ENCODE measurements at regions not wholly inside any gene's neighbourhood (a gene's known extent, or its start where the extent isn't known, plus 50 kb on each side); places are given as distances from the start of the nearest gene placed in this dataset.

DNA sequence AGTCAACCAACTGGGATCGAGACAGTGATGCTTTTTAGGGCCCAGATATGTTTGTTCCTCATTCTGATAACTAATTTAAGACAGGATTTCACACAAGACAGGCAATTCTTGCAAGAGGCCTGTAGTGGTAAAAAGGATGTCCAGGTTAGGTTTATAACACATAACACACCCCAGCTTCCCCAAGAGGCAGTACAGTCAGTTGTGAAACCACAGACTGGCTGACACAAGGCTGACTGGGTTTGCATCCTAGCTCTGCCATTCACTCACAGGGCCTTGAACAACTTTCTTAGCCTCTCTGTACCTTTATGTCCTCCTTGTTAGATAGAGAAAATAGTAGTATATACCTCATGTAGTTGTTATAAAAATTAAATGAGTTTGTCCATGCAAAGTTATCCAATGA, 55.0 kb upstream of the PTH start:
- BruUV-seq (replicated peaks) = no TSS peak
- in situ Hi-C loops (cut with MboI) (no loop called here), intact Hi-C loops (cut with micrococcal nuclease; ENCODE audit: unreplicated experiment) (no loop called here)
- ChIA-PET POLR2A (no interaction called here), CTCF (no interaction called here), RAD21 (ENCODE audit: unreplicated experiment) (no interaction called here), SMC1A (ENCODE audit: uncharacterized antibody, unreplicated experiment) (no interaction called here)
- no peak for DNase-seq (ENCODE audit: low read depth, low spot score)
- Histone ChIP-seq H3K27ac (ENCODE audit: control insufficient read depth, insufficient read depth) (no peak overlapping the region), H3K4me2 (ENCODE audit: control insufficient read depth, insufficient read depth) (no peak overlapping the region), H3K79me2 (ENCODE audit: control insufficient read depth, insufficient read depth, low read length) (no peaks in the 10 kb centered on the region), H4K20me1 (ENCODE audit: control insufficient read depth, insufficient read depth) (no peaks in the 10 kb centered on the region), H3K27me3 (replicated peaks in 1 of 2; ENCODE audit: control insufficient read depth in 2 of 2, insufficient read depth in 2 of 2, low read length in 1 of 2) (no peaks in the 10 kb centered on the region), H3K4me1 (ENCODE audit: control insufficient read depth, insufficient read depth, low read length) (no peaks in the 10 kb centered on the region), H3K4me3 (no peak overlapping the region), H3K9ac (ENCODE audit: control insufficient read depth, insufficient read depth, low read length) (no peak overlapping the region), H2AFZ (ENCODE audit: control insufficient read depth, low read depth, low read length) (no peak overlapping the region), H3K36me3 (ENCODE audit: control insufficient read depth in 2 of 2, insufficient read depth in 2 of 2, low read length in 1 of 2) (no peaks in the 10 kb centered on the region), H3K9me3 (replicated peaks; ENCODE audit: control insufficient read depth, insufficient read depth, low read length) (no peaks in the 10 kb centered on the region; the same call in 2 of the 3 replicates)
- no peak for ATAC-seq
- no peak for FAIRE-seq
- 0% methylated on average over 1 of the region's 1 CpG for WGBS (ENCODE audit: insufficient coverage, insufficient replicate concordance, low lambda C conversion rate, missing lambda C conversion rate)
- TF ChIP-seq, protein P1, sequence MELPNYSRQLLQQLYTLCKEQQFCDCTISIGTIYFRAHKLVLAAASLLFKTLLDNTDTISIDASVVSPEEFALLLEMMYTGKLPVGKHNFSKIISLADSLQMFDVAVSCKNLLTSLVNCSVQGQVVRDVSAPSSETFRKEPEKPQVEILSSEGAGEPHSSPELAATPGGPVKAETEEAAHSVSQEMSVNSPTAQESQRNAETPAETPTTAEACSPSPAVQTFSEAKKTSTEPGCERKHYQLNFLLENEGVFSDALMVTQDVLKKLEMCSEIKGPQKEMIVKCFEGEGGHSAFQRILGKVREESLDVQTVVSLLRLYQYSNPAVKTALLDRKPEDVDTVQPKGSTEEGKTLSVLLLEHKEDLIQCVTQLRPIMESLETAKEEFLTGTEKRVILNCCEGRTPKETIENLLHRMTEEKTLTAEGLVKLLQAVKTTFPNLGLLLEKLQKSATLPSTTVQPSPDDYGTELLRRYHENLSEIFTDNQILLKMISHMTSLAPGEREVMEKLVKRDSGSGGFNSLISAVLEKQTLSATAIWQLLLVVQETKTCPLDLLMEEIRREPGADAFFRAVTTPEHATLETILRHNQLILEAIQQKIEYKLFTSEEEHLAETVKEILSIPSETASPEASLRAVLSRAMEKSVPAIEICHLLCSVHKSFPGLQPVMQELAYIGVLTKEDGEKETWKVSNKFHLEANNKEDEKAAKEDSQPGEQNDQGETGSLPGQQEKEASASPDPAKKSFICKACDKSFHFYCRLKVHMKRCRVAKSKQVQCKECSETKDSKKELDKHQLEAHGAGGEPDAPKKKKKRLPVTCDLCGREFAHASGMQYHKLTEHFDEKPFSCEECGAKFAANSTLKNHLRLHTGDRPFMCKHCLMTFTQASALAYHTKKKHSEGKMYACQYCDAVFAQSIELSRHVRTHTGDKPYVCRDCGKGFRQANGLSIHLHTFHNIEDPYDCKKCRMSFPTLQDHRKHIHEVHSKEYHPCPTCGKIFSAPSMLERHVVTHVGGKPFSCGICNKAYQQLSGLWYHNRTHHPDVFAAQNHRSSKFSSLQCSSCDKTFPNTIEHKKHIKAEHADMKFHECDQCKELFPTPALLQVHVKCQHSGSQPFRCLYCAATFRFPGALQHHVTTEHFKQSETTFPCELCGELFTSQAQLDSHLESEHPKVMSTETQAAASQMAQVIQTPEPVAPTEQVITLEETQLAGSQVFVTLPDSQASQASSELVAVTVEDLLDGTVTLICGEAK (IDR thresholded peaks at IDR 0.05; ENCODE audit: borderline replicate concordance) = no peak
- TF ChIP-seq PML (IDR thresholded peaks at IDR 0.05; ENCODE audit: low read length) (no peak), GATAD2B (conservative IDR thresholded peaks at IDR 0.05; ENCODE audit: low read depth) (no peak), SUPT20H (IDR thresholded peaks at IDR 0.05; ENCODE audit: borderline replicate concordance, control insufficient read depth, low read depth, low read length) (no peak), RFX5 (IDR thresholded peaks at IDR 0.05; ENCODE audit: low read depth, low read length) (no peak)
- TF ChIP-seq, protein P2, sequence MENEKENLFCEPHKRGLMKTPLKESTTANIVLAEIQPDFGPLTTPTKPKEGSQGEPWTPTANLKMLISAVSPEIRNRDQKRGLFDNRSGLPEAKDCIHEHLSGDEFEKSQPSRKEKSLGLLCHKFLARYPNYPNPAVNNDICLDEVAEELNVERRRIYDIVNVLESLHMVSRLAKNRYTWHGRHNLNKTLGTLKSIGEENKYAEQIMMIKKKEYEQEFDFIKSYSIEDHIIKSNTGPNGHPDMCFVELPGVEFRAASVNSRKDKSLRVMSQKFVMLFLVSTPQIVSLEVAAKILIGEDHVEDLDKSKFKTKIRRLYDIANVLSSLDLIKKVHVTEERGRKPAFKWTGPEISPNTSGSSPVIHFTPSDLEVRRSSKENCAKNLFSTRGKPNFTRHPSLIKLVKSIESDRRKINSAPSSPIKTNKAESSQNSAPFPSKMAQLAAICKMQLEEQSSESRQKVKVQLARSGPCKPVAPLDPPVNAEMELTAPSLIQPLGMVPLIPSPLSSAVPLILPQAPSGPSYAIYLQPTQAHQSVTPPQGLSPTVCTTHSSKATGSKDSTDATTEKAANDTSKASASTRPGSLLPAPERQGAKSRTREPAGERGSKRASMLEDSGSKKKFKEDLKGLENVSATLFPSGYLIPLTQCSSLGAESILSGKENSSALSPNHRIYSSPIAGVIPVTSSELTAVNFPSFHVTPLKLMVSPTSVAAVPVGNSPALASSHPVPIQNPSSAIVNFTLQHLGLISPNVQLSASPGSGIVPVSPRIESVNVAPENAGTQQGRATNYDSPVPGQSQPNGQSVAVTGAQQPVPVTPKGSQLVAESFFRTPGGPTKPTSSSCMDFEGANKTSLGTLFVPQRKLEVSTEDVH (IDR thresholded peaks at IDR 0.05; ENCODE audit: low read depth, partially characterized antibody) = no peak
- TF ChIP-seq, protein P3, sequence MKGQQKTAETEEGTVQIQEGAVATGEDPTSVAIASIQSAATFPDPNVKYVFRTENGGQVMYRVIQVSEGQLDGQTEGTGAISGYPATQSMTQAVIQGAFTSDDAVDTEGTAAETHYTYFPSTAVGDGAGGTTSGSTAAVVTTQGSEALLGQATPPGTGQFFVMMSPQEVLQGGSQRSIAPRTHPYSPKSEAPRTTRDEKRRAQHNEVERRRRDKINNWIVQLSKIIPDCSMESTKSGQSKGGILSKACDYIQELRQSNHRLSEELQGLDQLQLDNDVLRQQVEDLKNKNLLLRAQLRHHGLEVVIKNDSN (IDR thresholded peaks at IDR 0.05; ENCODE audit: borderline replicate concordance, extremely low read length, insufficient read depth, low read depth, low read length) = no peak
- TF ChIP-seq, protein P4, sequence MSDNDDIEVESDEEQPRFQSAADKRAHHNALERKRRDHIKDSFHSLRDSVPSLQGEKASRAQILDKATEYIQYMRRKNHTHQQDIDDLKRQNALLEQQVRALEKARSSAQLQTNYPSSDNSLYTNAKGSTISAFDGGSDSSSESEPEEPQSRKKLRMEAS (IDR thresholded peaks at IDR 0.05; ENCODE audit: low read depth, low read length) = no peak
- TF ChIP-seq, protein P5, sequence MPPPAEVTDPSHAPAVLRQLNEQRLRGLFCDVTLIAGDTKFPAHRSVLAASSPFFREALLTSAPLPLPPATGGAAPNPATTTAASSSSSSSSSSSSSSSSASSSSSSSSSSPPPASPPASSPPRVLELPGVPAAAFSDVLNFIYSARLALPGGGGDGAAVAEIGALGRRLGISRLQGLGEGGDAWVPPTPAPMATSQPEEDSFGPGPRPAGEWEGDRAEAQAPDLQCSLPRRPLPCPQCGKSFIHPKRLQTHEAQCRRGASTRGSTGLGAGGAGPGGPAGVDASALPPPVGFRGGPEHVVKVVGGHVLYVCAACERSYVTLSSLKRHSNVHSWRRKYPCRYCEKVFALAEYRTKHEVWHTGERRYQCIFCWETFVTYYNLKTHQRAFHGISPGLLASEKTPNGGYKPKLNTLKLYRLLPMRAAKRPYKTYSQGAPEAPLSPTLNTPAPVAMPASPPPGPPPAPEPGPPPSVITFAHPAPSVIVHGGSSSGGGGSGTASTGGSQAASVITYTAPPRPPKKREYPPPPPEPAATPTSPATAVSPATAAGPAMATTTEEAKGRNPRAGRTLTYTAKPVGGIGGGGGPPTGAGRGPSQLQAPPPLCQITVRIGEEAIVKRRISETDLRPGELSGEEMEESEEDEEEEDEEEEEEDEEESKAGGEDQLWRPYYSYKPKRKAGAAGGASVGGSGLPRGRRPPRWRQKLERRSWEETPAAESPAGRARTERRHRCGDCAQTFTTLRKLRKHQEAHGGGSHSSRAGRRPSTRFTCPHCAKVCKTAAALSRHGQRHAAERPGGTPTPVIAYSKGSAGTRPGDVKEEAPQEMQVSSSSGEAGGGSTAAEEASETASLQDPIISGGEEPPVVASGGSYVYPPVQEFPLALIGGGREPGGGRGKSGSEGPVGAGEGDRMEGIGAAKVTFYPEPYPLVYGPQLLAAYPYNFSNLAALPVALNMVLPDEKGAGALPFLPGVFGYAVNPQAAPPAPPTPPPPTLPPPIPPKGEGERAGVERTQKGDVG (CRISPR knock-in tag; IDR thresholded peaks at IDR 0.05) = no peak
